Osteocyte (in vitro differentiated cells): ENCODE measurements at regions not wholly inside any gene's neighbourhood (a gene's known extent, or its start where the extent isn't known, plus 50 kb on each side); places are given as distances from the start of the nearest gene placed in this dataset.

Experiments used
- DNase-seq: peaks from one replicate; pipeline ENCODE4 v3.0.0; 2021; ENCODE audit warnings: mixed read lengths; ENCODE audit not compliant: unreplicated experiment; ENCODE audit errors: extremely low spot score
- H3K27ac Mint-ChIP-seq: one replicate; pipeline ENCODE4 v1.8.0; 2021; ENCODE audit warnings: mild to moderate bottlenecking, mixed read lengths; ENCODE audit not compliant: unreplicated experiment
- H3K27me3 Mint-ChIP-seq: one replicate; pipeline ENCODE4 v1.8.0; 2021; ENCODE audit warnings: mixed read lengths; ENCODE audit not compliant: unreplicated experiment
- H3K36me3 Mint-ChIP-seq: one replicate; pipeline ENCODE4 v1.8.0; 2021; ENCODE audit warnings: mixed read lengths; ENCODE audit not compliant: unreplicated experiment
- H3K4me1 Mint-ChIP-seq: one replicate; pipeline ENCODE4 v1.8.0; 2021; ENCODE audit warnings: mixed read lengths; ENCODE audit not compliant: unreplicated experiment
- H3K4me3 Mint-ChIP-seq: one replicate; pipeline ENCODE4 v1.8.0; 2021; ENCODE audit warnings: mild to moderate bottlenecking, moderate library complexity, mixed read lengths; ENCODE audit not compliant: unreplicated experiment
- H3K9me3 Mint-ChIP-seq: one replicate; pipeline ENCODE4 v1.8.0; 2021; ENCODE audit warnings: mixed read lengths; ENCODE audit not compliant: unreplicated experiment
- TF ChIP-seq, protein P1 (sequence below): fragments of 200-600 bp; sonication (generic); IDR thresholded peaks from 2 replicates; pipeline ENCODE4 v1.5.0; 2021; ENCODE audit warnings: antibody characterized with exemption, mild to moderate bottlenecking, moderate library complexity

DNA sequence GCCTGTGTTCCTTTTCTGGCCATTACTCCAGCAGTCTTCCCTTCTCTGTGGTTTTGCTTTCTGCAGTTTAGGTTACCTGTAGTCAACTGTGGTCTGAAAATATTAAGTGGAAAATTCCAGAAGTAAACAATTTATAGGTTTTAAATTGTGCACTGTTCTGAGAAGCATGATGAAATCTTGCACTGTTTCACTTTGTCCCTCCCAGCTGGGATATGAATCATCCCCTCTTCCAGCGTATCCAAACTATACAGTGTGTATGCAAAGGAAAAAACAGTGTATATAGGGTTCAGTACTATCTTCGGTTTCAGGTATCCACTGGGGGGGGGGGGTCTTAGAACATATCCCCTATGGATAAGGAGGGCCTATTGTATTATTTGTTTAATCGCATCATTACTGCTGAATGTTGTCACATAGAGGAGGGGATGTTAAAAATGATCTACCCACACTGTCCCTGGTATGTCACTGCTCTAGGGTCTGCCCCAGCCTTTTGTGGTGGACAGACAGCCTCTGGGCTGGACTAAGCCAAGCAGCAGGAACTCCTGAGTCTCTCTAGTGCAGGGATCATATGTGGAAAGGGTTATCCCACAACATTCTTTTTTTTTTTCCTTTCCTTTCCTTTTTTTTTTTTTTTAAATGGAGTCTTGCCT is 109.1 kb upstream of the MAX start:
- no peaks in the 10 kb centered on the region for H3K27me3 Mint-ChIP-seq
- H3K4me3 Mint-ChIP-seq, result peak overlapping the region; percentile 32
- TF ChIP-seq, protein P1, sequence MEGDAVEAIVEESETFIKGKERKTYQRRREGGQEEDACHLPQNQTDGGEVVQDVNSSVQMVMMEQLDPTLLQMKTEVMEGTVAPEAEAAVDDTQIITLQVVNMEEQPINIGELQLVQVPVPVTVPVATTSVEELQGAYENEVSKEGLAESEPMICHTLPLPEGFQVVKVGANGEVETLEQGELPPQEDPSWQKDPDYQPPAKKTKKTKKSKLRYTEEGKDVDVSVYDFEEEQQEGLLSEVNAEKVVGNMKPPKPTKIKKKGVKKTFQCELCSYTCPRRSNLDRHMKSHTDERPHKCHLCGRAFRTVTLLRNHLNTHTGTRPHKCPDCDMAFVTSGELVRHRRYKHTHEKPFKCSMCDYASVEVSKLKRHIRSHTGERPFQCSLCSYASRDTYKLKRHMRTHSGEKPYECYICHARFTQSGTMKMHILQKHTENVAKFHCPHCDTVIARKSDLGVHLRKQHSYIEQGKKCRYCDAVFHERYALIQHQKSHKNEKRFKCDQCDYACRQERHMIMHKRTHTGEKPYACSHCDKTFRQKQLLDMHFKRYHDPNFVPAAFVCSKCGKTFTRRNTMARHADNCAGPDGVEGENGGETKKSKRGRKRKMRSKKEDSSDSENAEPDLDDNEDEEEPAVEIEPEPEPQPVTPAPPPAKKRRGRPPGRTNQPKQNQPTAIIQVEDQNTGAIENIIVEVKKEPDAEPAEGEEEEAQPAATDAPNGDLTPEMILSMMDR, result no peak
- H3K9me3 Mint-ChIP-seq, result no peaks in the 10 kb centered on the region
- peak overlapping the region; percentile 93 for H3K27ac Mint-ChIP-seq
- peaks cover 32% of the 10 kb centered on the region for H3K4me1 Mint-ChIP-seq
- no peak for DNase-seq
- no peaks in the 10 kb centered on the region for H3K36me3 Mint-ChIP-seq

DNA sequence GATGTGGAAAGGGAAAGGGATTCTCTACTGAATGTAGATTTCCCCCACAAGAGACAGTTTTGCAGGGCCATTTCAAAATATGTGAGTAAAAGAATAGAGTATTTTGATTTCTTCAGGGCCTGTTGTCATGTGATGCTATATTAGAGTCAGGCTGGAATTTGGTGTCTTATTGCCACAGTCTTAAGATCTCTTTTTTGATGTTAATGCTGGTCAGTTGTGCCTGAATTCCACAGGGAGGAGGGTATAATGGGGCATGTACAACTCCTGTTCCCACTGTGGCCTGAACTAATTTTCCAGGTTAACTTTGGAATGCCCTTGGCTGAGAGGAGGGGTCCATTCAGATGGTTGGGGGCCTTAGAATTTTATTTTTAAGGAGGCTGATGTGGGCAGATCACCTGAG is 111.0 kb upstream of the MAX start:
- TF ChIP-seq, protein P1, result no peak
- no peaks in the 10 kb centered on the region for H3K27me3 Mint-ChIP-seq
- no peaks in the 10 kb centered on the region for H3K36me3 Mint-ChIP-seq
- H3K9me3 Mint-ChIP-seq, result no peaks in the 10 kb centered on the region
- no peak overlapping the region for H3K4me3 Mint-ChIP-seq
- peak overlapping the region; percentile 49 for H3K27ac Mint-ChIP-seq
- H3K4me1 Mint-ChIP-seq, result peaks cover 31% of the 10 kb centered on the region
- no peak for DNase-seq

DNA sequence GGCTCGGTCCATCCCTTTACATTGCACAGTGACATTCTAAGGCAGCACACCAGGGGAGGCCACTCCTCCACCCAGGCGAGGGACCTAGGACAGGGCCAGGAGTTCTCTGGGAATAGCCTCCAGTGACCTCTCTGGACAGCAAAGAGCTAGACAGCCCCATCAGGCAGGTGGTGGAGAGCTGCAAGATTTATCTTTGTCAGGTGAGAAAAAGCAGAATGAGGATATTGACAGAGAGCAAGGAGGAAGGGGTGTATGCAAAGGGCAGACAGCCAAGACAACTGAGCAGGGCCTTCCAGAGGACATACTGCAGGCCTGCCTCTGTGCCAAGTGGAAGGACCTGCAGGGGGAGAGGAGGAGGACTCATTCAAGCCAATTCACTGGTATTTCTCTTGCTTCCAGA is 112.4 kb upstream of the MAX start:
- no peak overlapping the region for H3K27ac Mint-ChIP-seq
- H3K4me3 Mint-ChIP-seq, result no peak overlapping the region
- H3K4me1 Mint-ChIP-seq, result peaks cover 31% of the 10 kb centered on the region
- TF ChIP-seq, protein P1, result no peak
- no peaks in the 10 kb centered on the region for H3K36me3 Mint-ChIP-seq
- DNase-seq, result no peak
- H3K27me3 Mint-ChIP-seq, result no peaks in the 10 kb centered on the region
- no peaks in the 10 kb centered on the region for H3K9me3 Mint-ChIP-seq

DNA sequence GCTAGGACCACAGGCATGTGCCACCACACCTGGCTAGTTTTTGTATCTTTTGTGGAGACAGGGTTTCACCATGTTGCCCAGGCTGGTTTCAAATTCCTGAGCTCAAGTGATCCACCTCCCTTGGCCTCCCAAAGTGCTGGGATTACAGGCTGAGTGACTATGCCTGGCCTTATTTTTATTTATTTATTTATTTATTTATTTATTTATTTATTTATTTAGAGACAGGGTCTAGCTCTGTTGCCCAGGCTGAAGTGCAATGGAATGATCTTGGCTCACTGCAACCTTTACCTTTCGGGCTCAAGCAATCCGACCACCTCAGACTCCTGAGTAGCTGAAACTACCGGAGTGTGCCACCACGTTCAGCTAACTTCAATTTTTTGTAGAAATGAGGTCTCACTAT is 117.0 kb upstream of the MAX start:
- DNase-seq, result no peak
- TF ChIP-seq, protein P1, result no peak
- Mint-ChIP-seq H3K36me3 (no peaks in the 10 kb centered on the region), H3K4me1 (peaks cover 3% of the 10 kb centered on the region), H3K27me3 (no peaks in the 10 kb centered on the region), H3K27ac (no peak overlapping the region), H3K4me3 (no peak overlapping the region), H3K9me3 (no peaks in the 10 kb centered on the region)

DNA sequence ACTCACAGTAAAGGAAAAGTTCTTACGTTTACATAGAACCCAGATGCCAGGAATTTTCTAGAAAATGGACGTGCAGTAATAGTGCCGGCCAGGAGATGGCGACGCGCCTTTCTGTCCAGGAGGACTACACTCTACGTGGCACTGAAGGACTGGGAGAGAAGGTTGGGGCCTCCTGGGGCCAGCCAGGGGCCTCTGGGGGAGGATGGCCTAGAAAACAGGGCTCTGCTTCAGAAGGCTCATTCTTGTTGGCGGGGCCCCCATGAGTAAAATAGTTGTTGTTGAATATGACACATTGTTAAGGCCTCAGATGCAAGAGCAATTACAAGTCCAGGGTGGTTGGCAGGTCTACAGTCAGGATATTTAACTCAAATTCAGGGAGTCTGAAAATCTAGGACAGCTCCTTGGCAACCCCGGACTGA is 120.1 kb upstream of the MAX start:
- no peaks in the 10 kb centered on the region for H3K9me3 Mint-ChIP-seq
- H3K36me3 Mint-ChIP-seq, result no peaks in the 10 kb centered on the region
- H3K4me3 Mint-ChIP-seq, result no peak overlapping the region
- TF ChIP-seq, protein P1, result peak; percentile 79
- no peaks in the 10 kb centered on the region for H3K27me3 Mint-ChIP-seq
- DNase-seq, result no peak
- peak overlapping the region; percentile 10 for H3K27ac Mint-ChIP-seq
- H3K4me1 Mint-ChIP-seq, result peaks cover 10% of the 10 kb centered on the region
